ENCODE measurements at regions not wholly inside any gene's neighbourhood (a gene's known extent, or its start where the extent isn't known, plus 50 kb on each side); places are given as distances from the start of the nearest gene placed in this dataset.

DNA sequence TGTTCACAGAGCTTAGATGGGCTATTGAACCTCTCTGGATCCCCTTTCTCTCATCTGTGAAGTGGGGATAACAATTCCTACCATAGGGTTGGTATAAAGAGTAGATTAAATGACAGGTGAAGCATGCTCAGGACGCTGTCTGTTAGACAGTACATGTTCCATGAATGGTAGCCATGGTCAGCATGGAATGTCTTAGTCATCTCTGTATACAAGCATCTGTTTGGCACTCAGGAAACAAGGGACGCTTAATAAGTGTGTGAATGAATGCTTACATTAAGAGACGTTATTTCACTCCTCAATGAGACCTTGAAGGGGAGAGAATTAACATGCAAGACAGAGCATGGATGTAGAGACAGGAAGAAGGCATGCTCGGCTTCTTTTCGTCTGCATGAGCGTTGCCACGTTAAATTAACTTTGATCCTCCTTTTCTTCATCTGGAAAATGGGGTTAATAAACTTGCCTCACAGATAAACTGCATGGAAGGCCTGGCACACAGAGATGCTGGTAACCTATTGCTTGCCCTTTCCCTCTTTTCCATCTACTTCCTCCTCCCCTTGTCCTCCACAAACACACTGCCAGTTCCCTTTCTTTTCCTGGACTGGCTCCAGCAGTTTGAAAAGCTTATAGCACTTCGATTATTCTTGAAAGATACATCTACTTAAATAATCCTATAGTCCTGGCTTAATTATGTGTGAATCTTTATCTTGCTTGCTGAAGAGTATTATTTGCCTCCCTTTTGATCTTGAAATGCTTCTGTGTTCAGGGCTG, 267.2 kb upstream of the MTNR1B start (continued):
- no peak for TF ChIP-seq ZNF740 (CRISPR knock-in tag; IDR thresholded peaks at IDR 0.05)
- TF ChIP-seq, protein P1, sequence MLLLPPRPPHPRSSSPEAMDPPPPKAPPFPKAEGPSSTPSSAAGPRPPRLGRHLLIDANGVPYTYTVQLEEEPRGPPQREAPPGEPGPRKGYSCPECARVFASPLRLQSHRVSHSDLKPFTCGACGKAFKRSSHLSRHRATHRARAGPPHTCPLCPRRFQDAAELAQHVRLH (CRISPR knock-in tag; IDR thresholded peaks at IDR 0.05; ENCODE audit: borderline replicate concordance, low read depth): no peak
- TF ChIP-seq ZKSCAN1 (IDR thresholded peaks at IDR 0.05; ENCODE audit: low read length): no peak
- TF ChIP-seq NR3C1 (CRISPR knock-in tag; IDR thresholded peaks at IDR 0.05): no peak
- no peak for TF ChIP-seq PREB (CRISPR knock-in tag; IDR thresholded peaks at IDR 0.05)
- no peak for TF ChIP-seq PLSCR1 (CRISPR knock-in tag; IDR thresholded peaks at IDR 0.05; ENCODE audit: borderline replicate concordance)
- TF ChIP-seq ZNF616 (CRISPR knock-in tag; IDR thresholded peaks at IDR 0.05; ENCODE audit: low read depth): no peak
- no peak for TF ChIP-seq PRDM4 (CRISPR knock-in tag; IDR thresholded peaks at IDR 0.05; ENCODE audit: borderline replicate concordance)
- TF ChIP-seq CREBL2 (CRISPR knock-in tag; IDR thresholded peaks at IDR 0.05; ENCODE audit: borderline replicate concordance): no peak
- no peak for TF ChIP-seq SETDB1 (CRISPR knock-in tag; IDR thresholded peaks at IDR 0.05; ENCODE audit: borderline replicate concordance)
